ENCODE measurements at regions not wholly inside any gene's neighbourhood (a gene's known extent, or its start where the extent isn't known, plus 50 kb on each side); places are given as distances from the start of the nearest gene placed in this dataset.

DNA sequence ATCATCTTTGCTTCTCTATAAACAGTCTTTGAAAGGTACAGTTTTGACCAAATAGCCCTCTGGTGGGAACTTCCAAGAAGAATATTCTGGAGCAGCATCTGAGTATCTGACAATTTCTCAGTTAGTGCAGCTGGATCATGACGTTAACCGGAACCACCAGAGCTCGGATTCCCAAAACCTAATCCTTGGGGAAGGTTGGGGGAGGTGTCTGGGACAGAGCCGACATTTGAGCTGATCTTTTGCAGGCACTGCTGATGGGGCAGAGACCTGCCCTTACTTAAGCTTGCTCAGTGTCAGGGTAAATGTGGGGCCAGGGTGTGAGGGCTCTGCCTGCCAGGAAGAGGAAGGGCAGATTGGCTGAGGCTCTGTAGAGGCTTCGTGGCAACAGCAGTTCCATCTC, 416.6 kb downstream of the DHX35 start:
- no peaks in the 10 kb centered on the region for H3K4me1 ChIP-seq
- DNase-seq = no peak

DNA sequence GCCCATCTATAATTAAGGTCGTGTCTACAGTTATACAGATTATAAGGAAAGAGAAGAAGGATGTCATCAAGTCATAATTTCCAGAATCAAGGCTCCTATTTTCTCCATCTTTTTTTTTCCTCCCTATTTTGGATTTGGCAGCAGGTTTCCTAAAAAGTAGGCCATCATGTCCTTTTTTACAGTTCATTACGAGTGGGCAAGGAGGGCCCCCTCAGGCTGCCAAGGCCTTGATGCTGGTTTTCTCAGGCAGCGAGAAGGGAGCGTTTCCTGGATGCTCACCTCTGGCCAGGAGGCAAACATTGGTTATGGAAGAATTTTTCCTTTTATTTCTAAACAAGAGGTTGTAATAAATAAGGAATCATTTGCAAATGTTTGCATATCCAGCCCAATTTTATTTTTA, 414.6 kb downstream of the DHX35 start:
- no peaks in the 10 kb centered on the region for H3K36me3 ChIP-seq
- TF ChIP-seq EP300 (IDR thresholded peaks at IDR 0.05) = no peak
- TF ChIP-seq POLR2A (IDR thresholded peaks at IDR 0.05) = no peak
- no peak for TF ChIP-seq POLR2AphosphoS5 (IDR thresholded peaks at IDR 0.05)
- TF ChIP-seq, protein P1, sequence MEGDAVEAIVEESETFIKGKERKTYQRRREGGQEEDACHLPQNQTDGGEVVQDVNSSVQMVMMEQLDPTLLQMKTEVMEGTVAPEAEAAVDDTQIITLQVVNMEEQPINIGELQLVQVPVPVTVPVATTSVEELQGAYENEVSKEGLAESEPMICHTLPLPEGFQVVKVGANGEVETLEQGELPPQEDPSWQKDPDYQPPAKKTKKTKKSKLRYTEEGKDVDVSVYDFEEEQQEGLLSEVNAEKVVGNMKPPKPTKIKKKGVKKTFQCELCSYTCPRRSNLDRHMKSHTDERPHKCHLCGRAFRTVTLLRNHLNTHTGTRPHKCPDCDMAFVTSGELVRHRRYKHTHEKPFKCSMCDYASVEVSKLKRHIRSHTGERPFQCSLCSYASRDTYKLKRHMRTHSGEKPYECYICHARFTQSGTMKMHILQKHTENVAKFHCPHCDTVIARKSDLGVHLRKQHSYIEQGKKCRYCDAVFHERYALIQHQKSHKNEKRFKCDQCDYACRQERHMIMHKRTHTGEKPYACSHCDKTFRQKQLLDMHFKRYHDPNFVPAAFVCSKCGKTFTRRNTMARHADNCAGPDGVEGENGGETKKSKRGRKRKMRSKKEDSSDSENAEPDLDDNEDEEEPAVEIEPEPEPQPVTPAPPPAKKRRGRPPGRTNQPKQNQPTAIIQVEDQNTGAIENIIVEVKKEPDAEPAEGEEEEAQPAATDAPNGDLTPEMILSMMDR (IDR thresholded peaks at IDR 0.05) = no peak
- H3K27ac ChIP-seq = no peak overlapping the region
- H3K4me1 ChIP-seq = no peaks in the 10 kb centered on the region
- WGBS, 5 donors = 81 to 84% (median 83%) methylated on average over 4 of the region's 4 CpGs
- no peak overlapping the region for H3K4me3 ChIP-seq
- DNase-seq = no peak
- H3K27me3 ChIP-seq = no peaks in the 10 kb centered on the region
- no peaks in the 10 kb centered on the region for H3K9me3 ChIP-seq
- intact Hi-C loops (cut with DNase I; ENCODE audit: low total_unique reads) = no loop called here

More for the DNA sequence above, 416.6 kb downstream of the DHX35 start:
- H3K4me3 ChIP-seq = no peak overlapping the region
- intact Hi-C loops (cut with DNase I; ENCODE audit: low total_unique reads) = no loop called here
- 53 to 75% (median 61%) methylated on average over 4 to 5 of the region's 5 CpGs for WGBS, 5 donors
- no peak overlapping the region for H3K27ac ChIP-seq
- no peaks in the 10 kb centered on the region for H3K27me3 ChIP-seq
- no peaks in the 10 kb centered on the region for H3K36me3 ChIP-seq
- TF ChIP-seq, protein P1 (IDR thresholded peaks at IDR 0.05) = no peak
- TF ChIP-seq POLR2A (IDR thresholded peaks at IDR 0.05) = no peak
- no peaks in the 10 kb centered on the region for H3K9me3 ChIP-seq

DNA sequence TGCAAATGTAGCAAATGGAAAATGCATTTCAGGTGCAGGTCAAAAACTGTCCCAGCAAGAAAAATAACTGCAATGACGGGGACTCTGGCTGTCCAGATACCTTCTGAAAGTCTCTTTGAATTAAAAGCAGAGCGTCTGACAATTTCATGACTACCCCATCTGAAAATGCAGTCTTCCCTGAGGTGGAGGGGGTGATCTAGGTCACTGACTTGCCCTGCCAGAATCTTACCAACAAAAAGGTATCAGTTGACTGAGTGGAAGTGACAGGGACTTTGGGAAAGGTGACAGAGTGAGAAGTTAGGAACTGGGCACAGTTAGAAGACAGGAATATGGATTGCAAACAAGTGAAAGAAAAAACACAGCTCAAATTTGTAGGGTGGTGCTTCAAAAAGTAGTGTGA, 402.2 kb downstream of the DHX35 start:
- WGBS, 5 donors = 79 to 87% (median 83%) methylated on average over 2 of the region's 2 CpGs
- Histone ChIP-seq H3K4me1 (no peaks in the 10 kb centered on the region), H3K27ac (no peak overlapping the region), H3K9me3 (no peaks in the 10 kb centered on the region), H3K27me3 (no peaks in the 10 kb centered on the region), H3K36me3 (no peaks in the 10 kb centered on the region), H3K4me3 (no peak overlapping the region)
- TF ChIP-seq EP300 (IDR thresholded peaks at IDR 0.05) (no peak), POLR2A (IDR thresholded peaks at IDR 0.05) (no peak), POLR2AphosphoS5 (IDR thresholded peaks at IDR 0.05) (no peak)
- TF ChIP-seq, protein P1 (IDR thresholded peaks at IDR 0.05) = no peak
- intact Hi-C loops (cut with DNase I; ENCODE audit: low total_unique reads) = no loop called here
- DNase-seq = no peak

DNA sequence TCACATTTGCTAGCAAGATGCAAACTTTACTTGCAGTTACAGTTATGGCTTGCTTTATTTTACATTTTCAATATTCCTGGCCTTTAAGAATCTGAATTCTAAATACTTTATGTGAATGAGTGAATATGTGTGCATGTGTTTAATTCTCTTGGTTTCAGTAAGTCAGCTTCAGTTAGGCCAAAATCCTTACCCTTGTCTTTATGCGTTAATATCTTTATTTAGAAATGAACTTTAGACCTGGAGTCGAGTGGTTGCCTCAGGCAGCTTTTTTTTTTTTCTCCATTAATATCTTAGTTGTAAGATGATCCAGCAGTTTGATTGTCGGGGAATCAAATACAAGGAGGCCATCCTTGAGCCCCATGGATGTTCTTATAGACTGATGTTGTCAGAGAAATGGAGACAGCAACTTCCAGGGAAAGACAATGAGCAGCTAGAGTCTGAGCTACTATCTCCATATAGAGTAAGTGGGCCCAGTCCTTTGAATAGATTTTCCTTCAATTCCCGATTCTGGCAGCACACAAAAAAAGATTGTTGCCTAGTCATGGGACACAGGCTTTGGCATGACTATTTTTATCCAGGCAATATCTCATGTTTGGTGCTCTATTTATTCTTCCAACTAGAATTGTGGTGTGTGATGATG, 398.0 kb downstream of the DHX35 start:
- Histone ChIP-seq H3K27ac (no peak overlapping the region), H3K36me3 (no peaks in the 10 kb centered on the region), H3K9me3 (no peaks in the 10 kb centered on the region), H3K27me3 (no peaks in the 10 kb centered on the region), H3K4me1 (no peaks in the 10 kb centered on the region), H3K4me3 (no peak overlapping the region)
- no peak for DNase-seq
- 59 to 66% (median 63%) methylated on average over 4 of the region's 4 CpGs for WGBS, 5 donors
- no peak for TF ChIP-seq EP300 (IDR thresholded peaks at IDR 0.05)
- TF ChIP-seq, protein P1 (IDR thresholded peaks at IDR 0.05) = no peak
- TF ChIP-seq POLR2AphosphoS5 (IDR thresholded peaks at IDR 0.05) = no peak
- TF ChIP-seq POLR2A (IDR thresholded peaks at IDR 0.05) = no peak
- intact Hi-C loops (cut with DNase I; ENCODE audit: low total_unique reads) = no loop called here

All from stomach (tissue), 8 donors.